Vagina (tissue), 2 donors: ENCODE measurements at regions not wholly inside any gene's neighbourhood (a gene's known extent, or its start where the extent isn't known, plus 50 kb on each side); places are given as distances from the start of the nearest gene placed in this dataset.

Experiments
- DNase-seq, 2 donors: peaks; one replicate each; pipeline ENCODE4 v3.0.0-alpha.2; 2017; ENCODE audit errors: extremely low spot score in 2 of 2
- H3K27ac ChIP-seq: fragments of 200-600 bp; sonication (generic); one replicate; pipeline ENCODE4 v1.5.1; 2019
- H3K27me3 ChIP-seq: fragments of 200-600 bp; sonication (generic); one replicate; pipeline ENCODE4 v1.5.1; 2019
- H3K36me3 ChIP-seq, 2 donors: fragments of 200-600 bp; sonication (generic); one replicate each; pipeline ENCODE4 v1.5.1; 2017 to 2019
- H3K4me1 ChIP-seq: fragments of 200-600 bp; sonication (generic); one replicate; pipeline ENCODE4 v1.5.1; 2019
- H3K4me3 ChIP-seq, 2 donors: fragments of 200-600 bp; sonication (generic); 1 replicate in 1 of 2; 2 replicates in 1 of 2; pipeline ENCODE4 v1.5.1; 2016 to 2019
- H3K9me3 ChIP-seq: fragments of 200-600 bp; sonication (generic); one replicate; pipeline ENCODE4 v1.5.1; 2019
- CTCF ChIP-seq, 3 experiments: fragments of 450-650 bp in 2 of 3; fragments of 200-600 bp in 1 of 3; sonication (generic) in 1 of 3; IDR thresholded peaks; one replicate each; pipeline ENCODE4 v1.5.1; 2017 to 2019; ENCODE audit warnings: antibody characterized with exemption in 3 of 3, mild to moderate bottlenecking in 2 of 3, moderate library complexity in 2 of 3
- POLR2A ChIP-seq, 2 donors: fragments of 450-650 bp; IDR thresholded peaks; one replicate each; pipeline ENCODE4 v1.6.1; 2017; ENCODE audit warnings: antibody characterized with exemption in 2 of 2, mild to moderate bottlenecking in 2 of 2, moderate library complexity in 2 of 2
- POLR2AphosphoS5 ChIP-seq, 2 donors: sonication (generic); formaldehyde crosslinking; IDR thresholded peaks; one replicate each; pipeline ENCODE4 v1.9.0; 2017; ENCODE audit warnings: antibody characterized with exemption in 2 of 2, mild to moderate bottlenecking in 2 of 2, low read depth in 1 of 2; ENCODE audit not compliant: insufficient read depth in 1 of 2
- intact Hi-C: fragments of 100-400 bp; cut with DNase I; formaldehyde crosslinking; loops from one replicate; pipeline ENCODE4 v1.15.1; 2023

- no peak for DNase-seq
- Histone ChIP-seq H3K36me3 (no peaks in the 10 kb centered on the region), H3K4me3 (no peak overlapping the region), H3K27me3 (no peaks in the 10 kb centered on the region), H3K27ac (no peak overlapping the region), H3K4me1 (no peaks in the 10 kb centered on the region), H3K9me3 (no peaks in the 10 kb centered on the region)
- TF ChIP-seq CTCF (IDR thresholded peaks at IDR 0.05) (no peak), POLR2AphosphoS5 (IDR thresholded peaks at IDR 0.05; ENCODE audit: insufficient read depth in 1 of 2, low read depth in 1 of 2) (no peak), POLR2A (IDR thresholded peaks at IDR 0.05) (no peak)
- intact Hi-C loops = no loop called here
Measured at GRCh38 chr1:234668577-234668955, 58.6 kb upstream of the IRF2BP2 start.

- Histone ChIP-seq H3K36me3 (no peaks in the 10 kb centered on the region), H3K9me3 (no peaks in the 10 kb centered on the region), H3K4me1 (no peaks in the 10 kb centered on the region), H3K4me3 (no peak overlapping the region), H3K27me3 (no peaks in the 10 kb centered on the region), H3K27ac (no peak overlapping the region)
- intact Hi-C loops = no loop called here
- DNase-seq = no peak
- TF ChIP-seq POLR2A (IDR thresholded peaks at IDR 0.05) (no peak), CTCF (IDR thresholded peaks at IDR 0.05) (no peak), POLR2AphosphoS5 (IDR thresholded peaks at IDR 0.05; ENCODE audit: insufficient read depth in 1 of 2, low read depth in 1 of 2) (no peak)
Measured at GRCh38 chr1:234667600-234668576, 57.9 kb upstream of the IRF2BP2 start.

GRCh38 chr1:234666761-234667160 lies 56.8 kb upstream of the IRF2BP2 start:
- Histone ChIP-seq H3K27ac (no peak overlapping the region), H3K9me3 (no peaks in the 10 kb centered on the region), H3K4me3 (no peak overlapping the region), H3K36me3 (no peaks in the 10 kb centered on the region), H3K27me3 (no peaks in the 10 kb centered on the region), H3K4me1 (no peaks in the 10 kb centered on the region)
- DNase-seq = no peak
- intact Hi-C loops = no loop called here
- TF ChIP-seq POLR2A (IDR thresholded peaks at IDR 0.05) = no peak
- no peak for TF ChIP-seq CTCF (IDR thresholded peaks at IDR 0.05)
- no peak for TF ChIP-seq POLR2AphosphoS5 (IDR thresholded peaks at IDR 0.05; ENCODE audit: insufficient read depth in 1 of 2, low read depth in 1 of 2)

- TF ChIP-seq CTCF (IDR thresholded peaks at IDR 0.05) (no peak), POLR2A (IDR thresholded peaks at IDR 0.05) (no peak)
- Histone ChIP-seq H3K9me3 (no peaks in the 10 kb centered on the region), H3K4me3 (no peak overlapping the region), H3K4me1 (no peaks in the 10 kb centered on the region), H3K27ac (no peak overlapping the region), H3K27me3 (no peaks in the 10 kb centered on the region), H3K36me3 (no peaks in the 10 kb centered on the region)
- no peak for DNase-seq
- intact Hi-C loops = no loop called here
Measured at GRCh38 chr1:234665975-234666605, 56.1 kb upstream of the IRF2BP2 start.

- intact Hi-C loops = no loop called here
- DNase-seq = no peak
Measured at GRCh38 chr1:234662148-234662547, 52.2 kb upstream of the IRF2BP2 start.

More at GRCh38 chr1:234662148-234662547, 52.2 kb upstream of the IRF2BP2 start:
- H3K4me1 ChIP-seq = peaks cover 12% of the 10 kb centered on the region
- H3K27ac ChIP-seq = no peak overlapping the region
- no peaks in the 10 kb centered on the region for H3K36me3 ChIP-seq
- no peaks in the 10 kb centered on the region for H3K27me3 ChIP-seq
- TF ChIP-seq POLR2AphosphoS5 (IDR thresholded peaks at IDR 0.05; ENCODE audit: insufficient read depth in 1 of 2, low read depth in 1 of 2) = no peak
- TF ChIP-seq POLR2A (IDR thresholded peaks at IDR 0.05) = no peak
- no peak for TF ChIP-seq CTCF (IDR thresholded peaks at IDR 0.05)
- no peak overlapping the region for H3K4me3 ChIP-seq
- no peaks in the 10 kb centered on the region for H3K9me3 ChIP-seq
